OCI-LY3 (cell line): ENCODE measurements at regions not wholly inside any gene's neighbourhood (a gene's known extent, or its start where the extent isn't known, plus 50 kb on each side); places are given as distances from the start of the nearest gene placed in this dataset.

Experiments used
- EZH2phosphoT487 ChIP-seq: fragments of 200-600 bp; shearing (Covaris generic); IDR thresholded peaks from 2 replicates; pipeline ENCODE4 v1.6.1; 2018; ENCODE audit warnings: antibody characterized with exemption, mixed run types, low read depth
- TF ChIP-seq, protein P1 (sequence below): fragments of 200-600, 300-600 bp; sonication (generic); IDR thresholded peaks from 2 replicates; pipeline ENCODE4 v1.5.1; 2014; ENCODE audit warnings: antibody characterized with exemption, low read length, low read depth

DNA sequence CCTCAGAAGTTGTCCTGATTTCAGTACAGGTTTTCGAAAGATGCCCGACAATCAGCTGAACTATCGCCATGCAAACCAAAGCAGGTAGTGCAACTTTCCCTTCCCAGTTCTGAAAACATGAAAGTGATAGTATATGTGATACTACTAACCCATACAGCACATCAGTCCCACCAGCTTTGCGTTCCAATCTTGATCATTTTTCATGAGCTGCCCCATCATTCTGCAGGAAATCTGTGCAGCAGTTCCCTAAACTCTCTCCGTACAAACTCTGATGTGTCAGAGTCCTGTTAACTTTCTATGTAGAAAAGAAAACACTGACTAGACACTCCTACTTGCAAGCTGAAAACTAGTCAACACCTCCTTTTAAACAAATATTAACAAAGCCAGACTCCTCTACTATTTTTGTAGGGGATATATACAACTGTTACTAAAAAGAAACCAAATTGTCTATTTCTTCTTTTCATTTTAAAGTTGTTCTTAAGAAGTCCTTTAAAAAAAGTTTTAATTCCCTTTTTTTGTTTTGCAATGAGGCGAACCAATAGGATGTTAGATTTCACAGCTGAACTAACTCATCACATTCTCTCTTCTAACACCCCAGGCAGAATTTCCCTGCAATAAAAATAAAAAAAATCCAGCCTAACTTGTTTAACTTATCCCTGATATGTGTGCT, 99.6 kb upstream of the DST start:
- TF ChIP-seq, protein P1, sequence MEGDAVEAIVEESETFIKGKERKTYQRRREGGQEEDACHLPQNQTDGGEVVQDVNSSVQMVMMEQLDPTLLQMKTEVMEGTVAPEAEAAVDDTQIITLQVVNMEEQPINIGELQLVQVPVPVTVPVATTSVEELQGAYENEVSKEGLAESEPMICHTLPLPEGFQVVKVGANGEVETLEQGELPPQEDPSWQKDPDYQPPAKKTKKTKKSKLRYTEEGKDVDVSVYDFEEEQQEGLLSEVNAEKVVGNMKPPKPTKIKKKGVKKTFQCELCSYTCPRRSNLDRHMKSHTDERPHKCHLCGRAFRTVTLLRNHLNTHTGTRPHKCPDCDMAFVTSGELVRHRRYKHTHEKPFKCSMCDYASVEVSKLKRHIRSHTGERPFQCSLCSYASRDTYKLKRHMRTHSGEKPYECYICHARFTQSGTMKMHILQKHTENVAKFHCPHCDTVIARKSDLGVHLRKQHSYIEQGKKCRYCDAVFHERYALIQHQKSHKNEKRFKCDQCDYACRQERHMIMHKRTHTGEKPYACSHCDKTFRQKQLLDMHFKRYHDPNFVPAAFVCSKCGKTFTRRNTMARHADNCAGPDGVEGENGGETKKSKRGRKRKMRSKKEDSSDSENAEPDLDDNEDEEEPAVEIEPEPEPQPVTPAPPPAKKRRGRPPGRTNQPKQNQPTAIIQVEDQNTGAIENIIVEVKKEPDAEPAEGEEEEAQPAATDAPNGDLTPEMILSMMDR: no peak
- no peak for TF ChIP-seq EZH2phosphoT487
